Neural progenitor cell (in vitro differentiated cells): ENCODE measurements at regions not wholly inside any gene's neighbourhood (a gene's known extent, or its start where the extent isn't known, plus 50 kb on each side); places are given as distances from the start of the nearest gene placed in this dataset.

Source experiments
- CTCF ChIP-seq: fragments of 200-600 bp; sonication (generic); IDR thresholded peaks from 2 replicates; pipeline ENCODE4 v1.5.1; 2017; ENCODE audit warnings: antibody characterized with exemption, mild to moderate bottlenecking
- EZH2 ChIP-seq: fragments of 200-600 bp; sonication (generic); IDR thresholded peaks from 2 replicates; pipeline ENCODE4 v1.6.1; 2017; ENCODE audit warnings: antibody characterized with exemption, mild to moderate bottlenecking, moderate library complexity
- EZH2phosphoT487 ChIP-seq: fragments of 200-600 bp; sonication (generic); IDR thresholded peaks from 2 replicates; pipeline ENCODE4 v1.6.1; 2017; ENCODE audit warnings: antibody characterized with exemption

- TF ChIP-seq CTCF (no peak), EZH2phosphoT487 (no peak), EZH2 (no peak)
Measured at GRCh38 chr3:170759511-170760173, 110.4 kb downstream of the RPL22L1 start.
